PFSK-1 (cell line): ENCODE measurements at regions not wholly inside any gene's neighbourhood (a gene's known extent, or its start where the extent isn't known, plus 50 kb on each side); places are given as distances from the start of the nearest gene placed in this dataset.

Source experiments
- POLR2AphosphoS5 ChIP-seq: IDR thresholded peaks from 2 replicates; pipeline ENCODE4 v1.6.1; 2012; ENCODE audit warnings: low read depth, mild to moderate bottlenecking, control low read depth, low read length, moderate library complexity
- SIN3A ChIP-seq: IDR thresholded peaks from 2 replicates; pipeline ENCODE4 v1.6.1; 2012; ENCODE audit warnings: mild to moderate bottlenecking, low read length, moderate library complexity, borderline replicate concordance; ENCODE audit not compliant: insufficient read depth
- TAF1 ChIP-seq: IDR thresholded peaks from 2 replicates; pipeline ENCODE4 v1.6.1; 2012; ENCODE audit warnings: low read length, control low read depth, borderline replicate concordance; ENCODE audit not compliant: insufficient read depth
- TF ChIP-seq, protein P1 (sequence below), 2 experiments: IDR thresholded peaks; 2 replicates each; pipeline versions ENCODE4 v1.6.1 to v1.8.0; 2011 to 2012; ENCODE audit warnings: low read depth in 2 of 2, low read length in 2 of 2, control low read depth in 1 of 2, inconsistent platforms in 1 of 2, mild to moderate bottlenecking in 1 of 2, moderate library complexity in 1 of 2; ENCODE audit not compliant: insufficient read depth in 1 of 2

DNA sequence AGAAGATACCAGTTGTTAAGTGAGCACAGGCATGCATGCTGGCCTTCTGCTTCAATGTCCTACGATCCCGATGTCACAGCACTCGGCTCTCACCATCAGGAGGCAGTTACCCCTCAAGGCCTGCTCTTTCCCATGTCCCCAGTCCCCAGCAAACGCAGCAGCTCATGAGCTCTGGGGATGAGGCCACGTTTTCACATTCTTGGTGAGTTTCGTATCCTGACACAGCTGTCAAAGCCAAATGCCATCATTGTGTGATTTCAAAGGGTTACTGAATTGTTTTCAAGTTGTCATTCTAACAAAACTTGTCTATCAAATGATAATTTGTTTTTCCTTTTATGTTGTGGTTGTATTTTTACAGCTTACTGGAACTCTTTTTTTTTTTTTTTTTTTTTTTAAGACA is 226.9 kb upstream of the KCNG1 start:
- no peak for TF ChIP-seq TAF1
- TF ChIP-seq SIN3A, result no peak
- TF ChIP-seq, protein P1, sequence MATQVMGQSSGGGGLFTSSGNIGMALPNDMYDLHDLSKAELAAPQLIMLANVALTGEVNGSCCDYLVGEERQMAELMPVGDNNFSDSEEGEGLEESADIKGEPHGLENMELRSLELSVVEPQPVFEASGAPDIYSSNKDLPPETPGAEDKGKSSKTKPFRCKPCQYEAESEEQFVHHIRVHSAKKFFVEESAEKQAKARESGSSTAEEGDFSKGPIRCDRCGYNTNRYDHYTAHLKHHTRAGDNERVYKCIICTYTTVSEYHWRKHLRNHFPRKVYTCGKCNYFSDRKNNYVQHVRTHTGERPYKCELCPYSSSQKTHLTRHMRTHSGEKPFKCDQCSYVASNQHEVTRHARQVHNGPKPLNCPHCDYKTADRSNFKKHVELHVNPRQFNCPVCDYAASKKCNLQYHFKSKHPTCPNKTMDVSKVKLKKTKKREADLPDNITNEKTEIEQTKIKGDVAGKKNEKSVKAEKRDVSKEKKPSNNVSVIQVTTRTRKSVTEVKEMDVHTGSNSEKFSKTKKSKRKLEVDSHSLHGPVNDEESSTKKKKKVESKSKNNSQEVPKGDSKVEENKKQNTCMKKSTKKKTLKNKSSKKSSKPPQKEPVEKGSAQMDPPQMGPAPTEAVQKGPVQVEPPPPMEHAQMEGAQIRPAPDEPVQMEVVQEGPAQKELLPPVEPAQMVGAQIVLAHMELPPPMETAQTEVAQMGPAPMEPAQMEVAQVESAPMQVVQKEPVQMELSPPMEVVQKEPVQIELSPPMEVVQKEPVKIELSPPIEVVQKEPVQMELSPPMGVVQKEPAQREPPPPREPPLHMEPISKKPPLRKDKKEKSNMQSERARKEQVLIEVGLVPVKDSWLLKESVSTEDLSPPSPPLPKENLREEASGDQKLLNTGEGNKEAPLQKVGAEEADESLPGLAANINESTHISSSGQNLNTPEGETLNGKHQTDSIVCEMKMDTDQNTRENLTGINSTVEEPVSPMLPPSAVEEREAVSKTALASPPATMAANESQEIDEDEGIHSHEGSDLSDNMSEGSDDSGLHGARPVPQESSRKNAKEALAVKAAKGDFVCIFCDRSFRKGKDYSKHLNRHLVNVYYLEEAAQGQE (IDR thresholded peaks at IDR 0.05; ENCODE audit: insufficient read depth in 1 of 2, low read depth in 2 of 2, low read length in 2 of 2), result no peak
- TF ChIP-seq POLR2AphosphoS5, result no peak
